Sigmoid colon (tissue), 6 donors: ENCODE measurements at regions not wholly inside any gene's neighbourhood (a gene's known extent, or its start where the extent isn't known, plus 50 kb on each side); places are given as distances from the start of the nearest gene placed in this dataset.

ENCODE experiments used
- DNase-seq: peaks from one replicate; pipeline ENCODE4 v3.0.0-alpha.2; 2019
- H3K27ac ChIP-seq, 4 donors: fragments of 200-600 bp; sonication (generic); one replicate each; pipeline ENCODE4 v1.5.1; 2016 to 2019; ENCODE audit warnings: mild to moderate bottlenecking in 1 of 4
- H3K27me3 ChIP-seq, 3 donors: fragments of 200-600 bp; sonication (generic); one replicate each; pipeline ENCODE4 v1.5.1; 2019; ENCODE audit warnings: mild to moderate bottlenecking in 1 of 3
- H3K36me3 ChIP-seq, 4 donors: fragments of 200-600 bp; sonication (generic); one replicate each; pipeline ENCODE4 v1.5.1; 2016 to 2019
- H3K4me1 ChIP-seq, 4 donors: fragments of 200-600 bp; sonication (generic); one replicate each; pipeline ENCODE4 v1.5.1; 2017 to 2019
- H3K4me3 ChIP-seq, 4 donors: fragments of 200-600 bp; sonication (generic); one replicate each; pipeline ENCODE4 v1.5.1; 2017 to 2019; ENCODE audit warnings: mild to moderate bottlenecking in 2 of 4, moderate library complexity in 1 of 4
- H3K9me3 ChIP-seq, 4 donors: fragments of 200-600 bp in 3 of 4; sonication (generic) in 3 of 4; one replicate each; pipeline versions ENCODE4 v1.5.1 to v1.6.1; 2013 to 2019
- EP300 ChIP-seq, 4 donors: sonication (generic); formaldehyde crosslinking; IDR thresholded peaks; one replicate each; pipeline ENCODE4 v1.6.1; 2017; ENCODE audit warnings: antibody characterized with exemption in 4 of 4
- POLR2A ChIP-seq, 2 donors: fragments of 450-650 bp; IDR thresholded peaks; one replicate each; pipeline ENCODE4 v1.6.1; 2016; ENCODE audit warnings: antibody characterized with exemption in 2 of 2, mild to moderate bottlenecking in 2 of 2, moderate library complexity in 2 of 2
- POLR2AphosphoS5 ChIP-seq, 4 donors: sonication (generic); formaldehyde crosslinking; IDR thresholded peaks; one replicate each; pipeline ENCODE4 v1.6.1; 2017; ENCODE audit warnings: antibody characterized with exemption in 4 of 4
- WGBS, 2 donors: extraction: QIAGEN DNeasy Blood & Tissue Kit; methylation state at CpG; one replicate each; pipeline ENCODE4 v1.1.7; 2013; 5-methylcytosine and 5-hydroxymethylcytosine counted together
- intact Hi-C: fragments of 100-400 bp; cut with DNase I; formaldehyde crosslinking; loops from one replicate; pipeline ENCODE4 v1.15.1; 2023
- TF ChIP-seq, protein P1 (sequence below), 4 experiments: fragments of 450-650 bp in 3 of 4; fragments of 200-600 bp in 1 of 4; IDR thresholded peaks; one replicate each; pipeline ENCODE4 v1.5.1; 2016 to 2019; ENCODE audit warnings: antibody characterized with exemption in 4 of 4, mild to moderate bottlenecking in 3 of 4, moderate library complexity in 2 of 4
- donor health status: healthy with polysubstance abuse.
- donor health status: healthy.

DNA sequence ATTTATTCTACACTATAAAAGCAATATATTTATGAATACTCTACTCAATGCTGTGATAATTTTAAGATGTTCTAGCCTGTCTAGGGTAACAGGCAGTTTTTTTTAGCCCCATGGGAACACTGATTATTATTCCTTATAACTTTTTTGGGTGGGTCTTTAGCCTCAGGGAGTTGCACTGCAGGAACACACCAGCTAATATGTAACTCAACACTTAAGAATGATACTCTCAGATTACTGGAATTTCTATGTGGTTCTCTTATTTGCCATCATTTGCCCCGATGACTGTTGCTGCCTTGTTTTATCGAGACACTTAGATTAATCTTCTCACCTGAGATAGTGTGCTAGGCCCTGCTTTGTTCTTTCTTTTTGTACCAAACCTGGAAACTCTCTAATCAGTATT, 396.9 kb upstream of the SLITRK1 start:
- 88 to 90% methylated on average over 2 of the region's 2 CpGs for WGBS, 2 donors
- DNase-seq = no peak
- no peak for TF ChIP-seq EP300 (IDR thresholded peaks at IDR 0.05)
- no peak for TF ChIP-seq POLR2AphosphoS5 (IDR thresholded peaks at IDR 0.05)
- TF ChIP-seq, protein P1, sequence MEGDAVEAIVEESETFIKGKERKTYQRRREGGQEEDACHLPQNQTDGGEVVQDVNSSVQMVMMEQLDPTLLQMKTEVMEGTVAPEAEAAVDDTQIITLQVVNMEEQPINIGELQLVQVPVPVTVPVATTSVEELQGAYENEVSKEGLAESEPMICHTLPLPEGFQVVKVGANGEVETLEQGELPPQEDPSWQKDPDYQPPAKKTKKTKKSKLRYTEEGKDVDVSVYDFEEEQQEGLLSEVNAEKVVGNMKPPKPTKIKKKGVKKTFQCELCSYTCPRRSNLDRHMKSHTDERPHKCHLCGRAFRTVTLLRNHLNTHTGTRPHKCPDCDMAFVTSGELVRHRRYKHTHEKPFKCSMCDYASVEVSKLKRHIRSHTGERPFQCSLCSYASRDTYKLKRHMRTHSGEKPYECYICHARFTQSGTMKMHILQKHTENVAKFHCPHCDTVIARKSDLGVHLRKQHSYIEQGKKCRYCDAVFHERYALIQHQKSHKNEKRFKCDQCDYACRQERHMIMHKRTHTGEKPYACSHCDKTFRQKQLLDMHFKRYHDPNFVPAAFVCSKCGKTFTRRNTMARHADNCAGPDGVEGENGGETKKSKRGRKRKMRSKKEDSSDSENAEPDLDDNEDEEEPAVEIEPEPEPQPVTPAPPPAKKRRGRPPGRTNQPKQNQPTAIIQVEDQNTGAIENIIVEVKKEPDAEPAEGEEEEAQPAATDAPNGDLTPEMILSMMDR (IDR thresholded peaks at IDR 0.05) = no peak
- no peak for TF ChIP-seq POLR2A (IDR thresholded peaks at IDR 0.05)
- no peaks in the 10 kb centered on the region for H3K27me3 ChIP-seq
- no peak overlapping the region for H3K4me3 ChIP-seq
- no peaks in the 10 kb centered on the region for H3K4me1 ChIP-seq
- no peak overlapping the region for H3K27ac ChIP-seq
- H3K9me3 ChIP-seq = no peaks in the 10 kb centered on the region
- intact Hi-C loops = no loop called here
- H3K36me3 ChIP-seq = no peaks in the 10 kb centered on the region

DNA sequence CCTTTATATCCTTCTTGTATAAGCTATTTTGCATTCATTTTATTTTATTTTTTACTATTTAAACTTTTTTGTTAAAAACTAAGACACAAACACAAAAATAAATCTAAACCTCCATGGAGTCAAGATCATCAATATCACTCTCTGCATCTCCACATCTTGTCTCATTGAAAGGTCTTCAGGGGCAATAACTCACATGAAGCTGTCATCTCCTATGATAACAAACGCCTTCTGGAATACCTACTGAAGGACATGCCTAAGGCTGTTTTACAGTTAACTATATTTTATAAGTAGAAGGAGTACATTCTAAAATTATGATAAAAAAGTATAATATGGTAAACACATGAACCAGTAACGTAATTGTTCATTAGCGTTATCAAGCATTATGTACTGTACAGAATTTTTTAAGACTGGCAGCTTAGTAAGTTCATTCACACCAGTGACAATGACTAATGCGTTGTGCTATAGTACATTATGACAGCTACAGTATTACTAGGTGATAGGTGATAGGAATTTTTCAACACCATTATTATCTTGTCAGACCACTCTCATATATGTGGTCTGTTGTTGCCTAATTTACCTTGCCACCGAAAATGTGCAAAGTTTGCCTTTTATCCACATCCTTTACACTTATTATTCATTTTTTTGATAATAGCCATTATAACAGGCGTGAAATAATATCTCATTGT, 390.7 kb upstream of the SLITRK1 start:
- Histone ChIP-seq H3K4me1 (no peaks in the 10 kb centered on the region), H3K9me3 (no peaks in the 10 kb centered on the region), H3K4me3 (no peak overlapping the region), H3K27ac (no peak overlapping the region), H3K27me3 (no peaks in the 10 kb centered on the region), H3K36me3 (no peaks in the 10 kb centered on the region)
- TF ChIP-seq POLR2AphosphoS5 (IDR thresholded peaks at IDR 0.05) (no peak), EP300 (IDR thresholded peaks at IDR 0.05) (no peak), POLR2A (IDR thresholded peaks at IDR 0.05) (no peak)
- TF ChIP-seq, protein P1 (IDR thresholded peaks at IDR 0.05) = no peak
- WGBS, 2 donors = 81% methylated on average over 6 of the region's 6 CpGs
- no peak for DNase-seq
- intact Hi-C loops = no loop called here

DNA sequence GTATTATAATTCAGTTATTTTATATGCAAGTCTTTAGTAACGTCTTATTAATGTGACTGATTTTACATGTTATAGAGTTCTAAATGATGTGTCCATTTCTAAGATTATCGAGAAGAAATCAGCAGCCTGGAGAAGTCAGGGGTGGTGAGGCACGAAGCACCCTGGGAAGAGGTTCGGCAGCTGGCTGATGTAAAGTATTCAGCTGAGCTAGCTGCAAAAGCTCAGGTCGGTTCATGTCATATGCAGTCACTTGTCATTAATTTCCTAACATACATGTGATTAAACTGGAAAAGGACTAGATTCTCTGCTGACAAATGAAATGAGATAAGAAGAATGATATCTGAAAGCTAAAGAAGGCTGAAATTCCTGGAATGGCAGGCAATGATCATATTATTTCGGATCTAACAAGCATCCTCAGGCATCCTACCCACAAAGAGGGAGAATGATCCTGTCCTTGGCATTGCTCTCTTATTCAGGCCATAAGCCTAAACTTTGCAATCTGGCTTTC, 383.0 kb upstream of the SLITRK1 start:
- 76 to 85% methylated on average over 6 of the region's 6 CpGs for WGBS, 2 donors
- no peaks in the 10 kb centered on the region for H3K36me3 ChIP-seq
- H3K27ac ChIP-seq = no peak overlapping the region
- DNase-seq = no peak
- no peak overlapping the region for H3K4me3 ChIP-seq
- no peak for TF ChIP-seq POLR2AphosphoS5 (IDR thresholded peaks at IDR 0.05)
- no peak for TF ChIP-seq EP300 (IDR thresholded peaks at IDR 0.05)
- no peaks in the 10 kb centered on the region for H3K4me1 ChIP-seq
- H3K27me3 ChIP-seq = no peaks in the 10 kb centered on the region
- peaks cover 0 to 2% (median 0%) of the 10 kb centered on the region in 4 donors for H3K9me3 ChIP-seq
- intact Hi-C loops = no loop called here

DNA sequence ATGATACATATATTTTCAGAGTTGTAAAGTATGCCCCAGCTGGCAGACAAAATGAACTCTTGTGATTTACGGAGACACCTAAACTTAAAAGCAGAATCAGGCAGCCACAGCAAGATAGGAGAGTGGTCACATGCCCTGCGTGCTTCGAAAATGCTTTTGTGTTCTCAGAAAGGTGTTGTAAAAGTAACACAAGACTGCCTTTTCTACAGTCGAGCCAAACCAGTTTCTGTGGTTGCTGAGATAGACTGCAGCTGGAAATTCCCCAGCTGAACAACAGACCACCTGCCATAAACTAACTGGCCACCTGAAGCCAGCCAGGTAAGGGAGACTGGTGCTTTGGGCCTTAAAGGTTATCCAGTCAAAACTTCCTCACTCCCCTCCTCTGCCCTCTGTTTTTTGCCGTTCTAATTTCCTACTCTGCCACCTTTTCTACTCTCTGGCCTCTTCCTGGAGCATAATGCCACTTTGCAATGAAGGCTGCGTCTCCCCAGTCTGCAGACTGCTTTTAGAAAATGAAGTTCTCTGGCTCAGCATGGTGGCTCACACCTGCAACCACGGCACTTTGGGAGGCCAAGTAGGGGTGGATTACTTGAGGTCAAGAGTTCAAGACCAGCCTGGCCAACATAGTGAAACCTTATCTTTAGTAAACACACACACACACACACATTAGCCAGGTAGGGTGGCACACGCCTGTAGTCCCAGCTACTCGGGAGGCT, 381.2 kb upstream of the SLITRK1 start:
- H3K4me3 ChIP-seq = no peak overlapping the region
- DNase-seq = no peak
- 60 to 77% methylated on average over 9 of the region's 9 CpGs for WGBS, 2 donors
- intact Hi-C loops = no loop called here
- no peaks in the 10 kb centered on the region for H3K36me3 ChIP-seq
- H3K27ac ChIP-seq = no peak overlapping the region
- no peaks in the 10 kb centered on the region for H3K27me3 ChIP-seq
- TF ChIP-seq POLR2A (IDR thresholded peaks at IDR 0.05) (no peak), POLR2AphosphoS5 (IDR thresholded peaks at IDR 0.05) (no peak), EP300 (IDR thresholded peaks at IDR 0.05) (no peak)
- TF ChIP-seq, protein P1 (IDR thresholded peaks at IDR 0.05) = no peak
- H3K9me3 ChIP-seq = peaks cover 0 to 2% (median 0%) of the 10 kb centered on the region in 4 donors
- H3K4me1 ChIP-seq = no peaks in the 10 kb centered on the region

DNA sequence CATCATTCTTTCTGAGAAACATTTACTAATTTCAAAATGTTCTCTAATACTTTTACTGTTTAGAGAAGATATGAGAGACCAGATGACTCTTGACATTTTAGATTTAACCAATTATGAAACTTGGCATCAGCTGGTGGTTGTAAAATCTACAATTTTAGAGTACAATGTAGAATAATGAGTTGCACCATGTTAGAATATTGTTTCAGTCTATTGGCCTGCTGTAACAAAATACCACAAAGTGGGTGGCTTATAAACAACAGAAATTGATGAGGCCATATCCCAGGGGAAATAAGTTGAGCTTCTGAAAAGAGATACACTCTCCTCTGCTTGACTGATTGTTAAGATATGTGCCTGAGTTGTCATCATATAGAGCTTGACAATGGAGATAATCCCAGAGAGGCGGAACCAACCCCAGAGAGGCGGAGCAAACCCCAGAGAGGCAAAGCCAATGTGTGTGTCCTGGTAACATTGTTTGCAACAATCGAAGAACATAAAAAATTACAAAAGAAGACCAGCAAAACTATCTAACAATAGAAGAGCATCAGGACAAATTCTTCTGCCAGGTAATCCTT, 373.0 kb upstream of the SLITRK1 start:
- Histone ChIP-seq H3K9me3 (no peaks in the 10 kb centered on the region), H3K36me3 (no peaks in the 10 kb centered on the region), H3K4me3 (no peak overlapping the region), H3K27ac (no peak overlapping the region), H3K4me1 (no peaks in the 10 kb centered on the region), H3K27me3 (no peaks in the 10 kb centered on the region)
- no peak for DNase-seq
- TF ChIP-seq POLR2A (IDR thresholded peaks at IDR 0.05) = no peak
- no peak for TF ChIP-seq EP300 (IDR thresholded peaks at IDR 0.05)
- no peak for TF ChIP-seq POLR2AphosphoS5 (IDR thresholded peaks at IDR 0.05)
- TF ChIP-seq, protein P1 (IDR thresholded peaks at IDR 0.05) = no peak
- intact Hi-C loops = no loop called here
- 88 to 90% methylated on average over 3 of the region's 3 CpGs for WGBS, 2 donors
